ENCODE measurements at regions not wholly inside any gene's neighbourhood (a gene's known extent, or its start where the extent isn't known, plus 50 kb on each side); places are given as distances from the start of the nearest gene placed in this dataset.

DNA sequence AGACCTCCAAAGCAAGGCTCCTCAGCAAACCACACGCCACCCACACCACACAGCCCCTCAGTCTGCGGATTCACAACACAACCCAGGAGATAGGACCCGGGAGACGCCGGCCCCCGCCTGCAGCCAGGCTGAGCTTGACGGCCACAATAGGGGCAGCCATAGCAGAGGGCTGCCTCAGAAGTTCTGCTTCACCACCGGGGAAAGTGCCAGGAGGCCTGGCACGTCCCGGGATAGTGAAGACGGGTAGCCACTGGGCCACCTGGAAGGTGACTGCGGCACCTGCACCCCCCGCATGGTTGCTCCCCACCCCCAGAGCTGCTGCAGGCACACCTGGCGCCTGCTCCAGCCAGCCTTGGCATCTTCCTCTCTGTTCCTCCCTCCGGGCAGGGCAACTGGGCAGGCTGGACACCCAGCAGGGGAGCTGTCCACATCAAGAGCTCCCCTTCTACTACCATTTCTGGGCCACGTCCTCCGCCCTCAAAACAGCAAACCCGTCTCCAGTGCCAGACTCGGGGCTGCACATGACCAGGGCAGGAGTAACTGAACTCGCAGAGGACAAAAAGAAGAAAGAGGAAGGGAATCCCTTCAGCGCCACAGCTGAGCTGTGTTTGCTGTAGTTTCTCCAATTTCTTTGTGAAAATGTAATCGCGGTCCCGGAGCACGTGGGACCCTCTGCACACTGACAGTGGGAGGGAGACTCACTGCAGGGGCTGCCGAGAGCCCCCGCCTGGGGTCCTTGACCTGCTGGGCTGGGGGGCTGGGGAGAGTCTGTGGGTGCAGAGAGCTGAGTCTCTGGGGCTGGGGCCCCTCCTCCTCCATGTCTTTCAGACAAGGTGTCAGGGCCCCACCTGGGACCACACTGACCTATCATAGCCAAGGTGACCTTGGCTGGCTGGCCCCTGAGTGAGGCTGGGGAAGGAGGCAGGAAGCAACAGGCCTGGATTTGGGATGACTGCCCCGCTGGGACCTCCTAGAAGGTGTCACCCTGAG, 74.2 kb upstream of the C14orf180 start:
- DNase-seq: no peak

DNA sequence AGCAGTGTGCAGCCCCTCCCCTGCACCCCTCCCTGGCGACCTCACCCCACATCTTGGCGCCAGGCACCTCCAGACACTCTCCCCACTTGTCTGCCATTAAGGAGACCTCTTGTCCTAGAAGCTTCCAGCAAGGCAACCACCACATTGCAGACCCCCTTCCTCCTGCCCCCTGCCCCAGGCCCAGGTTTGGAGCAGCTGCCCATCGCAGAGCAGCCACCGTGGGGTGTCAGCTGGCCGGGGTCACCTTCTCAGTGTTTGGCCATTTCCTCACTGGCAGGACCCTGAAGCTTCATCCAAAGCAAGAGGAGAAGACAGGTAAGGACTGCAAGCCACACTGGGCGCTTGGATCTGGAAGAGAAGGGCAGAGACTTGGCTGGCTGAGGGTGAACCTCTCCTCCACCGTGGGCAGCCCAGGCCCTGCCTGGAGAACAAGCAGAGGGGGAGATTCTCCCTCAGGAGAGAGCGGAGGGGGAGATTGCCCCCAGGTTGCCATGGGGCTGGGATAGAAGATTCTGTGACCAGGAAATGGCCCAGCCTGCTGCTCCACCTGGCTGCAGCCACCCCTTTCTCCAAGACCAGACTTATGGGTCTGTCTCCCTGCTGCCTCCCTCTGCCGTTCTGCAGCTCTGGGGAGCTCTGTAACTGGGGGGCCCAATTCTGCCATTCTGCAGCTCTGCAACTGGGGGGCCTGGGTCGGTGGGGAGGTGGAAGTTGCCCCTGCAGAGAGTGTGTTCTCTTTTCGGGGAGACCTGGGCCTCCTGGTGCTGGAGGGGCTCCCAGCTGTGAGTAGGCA, 72.9 kb upstream of the C14orf180 start:
- DNase-seq: no peak

DNA sequence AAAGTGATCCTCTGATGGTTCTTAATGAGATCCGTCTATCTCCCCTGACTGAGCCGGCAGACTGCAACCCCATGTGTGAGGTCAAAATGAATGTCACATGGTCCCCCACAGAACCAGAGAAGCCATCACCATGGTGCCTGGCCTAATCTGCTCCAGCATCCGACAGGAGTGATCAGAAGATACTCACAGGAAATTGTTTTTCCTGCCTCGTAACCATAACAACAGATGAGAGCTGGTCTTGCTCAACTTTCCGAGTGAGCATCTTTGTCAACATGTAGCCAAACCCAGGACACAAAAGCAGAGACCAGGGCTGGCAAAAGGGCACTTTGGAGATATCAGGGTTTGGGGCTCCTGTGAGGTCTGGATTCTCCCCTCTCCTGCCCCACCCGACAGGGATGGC, 72.1 kb upstream of the C14orf180 start:
- DNase-seq: no peak

DNA sequence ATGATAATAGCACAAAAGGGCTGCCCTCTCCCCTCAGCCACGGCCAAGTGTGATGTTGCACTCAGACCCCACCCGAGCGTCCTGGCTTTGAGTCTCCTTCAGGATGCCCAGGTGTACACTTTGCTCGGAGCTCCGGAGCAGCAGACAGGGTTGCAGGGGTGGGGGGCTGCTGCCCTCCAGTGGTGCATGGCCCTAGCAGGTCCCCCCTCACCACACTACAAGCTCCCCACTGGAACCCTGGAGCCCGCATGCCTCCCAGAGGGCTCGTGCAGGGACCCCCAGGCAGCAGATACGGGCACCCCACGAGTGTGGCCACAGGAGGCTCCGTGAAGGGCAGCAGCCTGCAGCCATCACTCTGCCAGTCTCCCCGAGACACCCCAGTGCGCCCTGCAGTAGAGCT, 69.9 kb upstream of the C14orf180 start:
- no peak for DNase-seq

DNA sequence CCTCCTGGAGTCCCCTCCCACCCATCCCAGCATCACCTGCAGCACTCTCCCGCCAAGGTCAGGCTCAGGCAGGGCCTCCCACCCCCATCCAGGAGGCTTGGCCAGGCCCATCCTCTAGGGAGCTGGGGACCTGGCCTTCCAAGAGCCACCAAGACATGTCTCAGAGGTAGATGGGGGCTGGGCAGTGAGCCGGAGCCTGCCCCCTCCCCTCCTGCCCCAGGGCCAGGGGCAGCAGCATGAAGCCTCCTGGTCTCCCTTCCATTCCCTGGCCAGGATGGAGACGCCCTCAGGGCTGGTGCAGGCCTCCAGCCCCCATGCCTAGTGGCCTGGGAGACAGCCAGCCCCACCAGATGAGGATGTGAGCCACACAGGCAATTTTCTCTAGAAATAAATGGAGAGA, 69.3 kb upstream of the C14orf180 start:
- no peak for DNase-seq

DNA sequence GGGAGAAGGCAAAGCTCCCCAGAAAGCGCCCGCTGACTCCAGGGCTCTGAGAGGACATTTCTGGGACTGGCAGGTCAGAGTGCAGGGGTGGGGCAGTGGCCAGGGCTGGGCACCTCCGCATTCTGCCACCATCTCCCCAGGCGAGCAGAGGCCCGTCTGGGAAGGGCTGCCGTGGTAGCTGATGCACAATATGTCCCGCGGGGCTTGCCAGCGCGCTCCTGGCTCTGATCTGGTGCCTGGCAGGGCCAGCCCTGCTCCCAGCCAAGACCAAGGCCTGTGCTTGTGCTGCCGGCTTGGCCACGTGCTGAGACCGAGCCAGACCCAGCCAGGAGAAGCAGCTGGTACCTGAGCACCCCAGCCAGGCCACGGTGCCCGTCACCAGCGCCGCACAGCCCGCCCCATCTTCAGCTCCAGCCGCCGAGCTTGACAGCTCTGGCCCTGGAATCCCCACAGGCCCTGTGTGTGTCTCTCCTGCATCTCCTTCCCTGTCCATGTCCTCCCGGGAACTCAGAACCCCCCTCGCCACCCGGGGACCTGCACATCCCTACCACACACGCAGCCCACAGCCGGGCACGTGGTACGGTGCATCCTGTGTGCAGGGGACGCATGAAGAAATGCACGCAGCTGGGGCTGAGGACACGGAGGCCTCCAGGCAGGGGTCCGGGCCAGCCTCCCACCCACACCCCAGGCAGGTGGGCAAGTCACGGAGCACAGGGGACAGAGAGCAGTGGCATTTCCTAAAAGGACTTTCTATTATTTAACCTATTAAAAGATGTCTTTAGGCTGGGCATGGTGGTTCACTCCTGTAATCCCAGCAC, 68.6 kb upstream of the C14orf180 start:
- no peak for DNase-seq

DNA sequence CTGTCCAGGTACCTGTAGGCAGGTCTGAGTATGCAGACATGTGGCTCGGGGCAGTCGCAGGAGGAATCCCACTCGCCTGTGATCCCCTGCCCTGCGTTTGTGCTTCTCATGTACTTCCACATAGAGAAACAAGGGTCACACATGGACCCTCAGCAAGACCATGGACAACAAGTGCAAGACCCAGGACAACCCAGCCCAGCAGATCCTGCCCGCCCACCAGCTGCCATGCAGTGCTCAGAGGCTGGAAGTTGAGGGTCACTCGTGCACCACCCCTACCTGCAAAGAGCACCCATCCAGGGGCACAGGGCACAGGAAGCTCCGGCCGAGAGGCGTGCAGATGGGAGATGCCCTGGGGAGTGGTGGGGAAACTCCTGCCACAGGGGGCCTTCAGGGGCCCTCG, 67.5 kb upstream of the C14orf180 start:
- DNase-seq: no peak

DNA sequence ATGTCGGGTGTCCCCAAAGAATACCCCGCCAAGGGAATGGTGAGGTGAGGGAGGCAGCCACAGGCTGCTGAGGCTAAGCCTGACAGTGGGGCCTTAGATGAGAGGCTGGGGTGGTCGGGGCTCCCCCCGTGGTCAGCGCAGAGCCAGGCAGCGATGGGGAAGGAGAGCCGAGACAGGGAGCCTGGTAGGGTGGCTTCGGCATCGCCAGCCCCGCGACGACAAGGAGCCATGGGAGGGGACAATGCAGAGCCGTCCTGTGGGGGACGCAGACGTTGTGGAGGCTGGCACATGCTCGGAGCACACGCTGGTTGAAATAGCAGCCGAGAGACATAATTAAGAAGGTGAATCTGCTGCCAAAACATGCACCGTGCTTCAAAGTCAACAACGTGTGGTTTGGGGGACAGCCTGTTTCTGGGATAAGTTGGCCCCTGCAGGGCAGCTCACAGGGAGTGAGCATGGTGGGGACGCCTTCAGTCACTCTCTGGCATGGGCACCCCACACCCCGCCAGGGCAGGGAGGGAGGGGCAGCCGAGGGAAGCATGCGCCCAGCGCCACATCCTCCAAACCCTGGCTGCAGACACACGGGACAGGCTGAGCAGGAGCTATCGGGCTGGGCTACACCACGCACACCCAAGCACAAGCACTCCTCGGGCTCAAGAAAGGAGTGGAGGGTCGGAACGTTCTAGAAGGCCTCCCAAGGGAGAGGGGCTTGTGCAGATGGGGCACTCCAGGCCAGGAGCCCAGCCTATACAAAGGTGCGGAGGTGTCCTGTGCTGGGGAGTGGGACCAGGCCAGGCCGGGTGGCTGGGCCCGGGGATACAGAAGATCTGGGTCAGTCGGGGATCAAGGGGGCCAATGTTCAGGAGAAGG, 66.6 kb upstream of the C14orf180 start:
- DNase-seq: no peak

DNA sequence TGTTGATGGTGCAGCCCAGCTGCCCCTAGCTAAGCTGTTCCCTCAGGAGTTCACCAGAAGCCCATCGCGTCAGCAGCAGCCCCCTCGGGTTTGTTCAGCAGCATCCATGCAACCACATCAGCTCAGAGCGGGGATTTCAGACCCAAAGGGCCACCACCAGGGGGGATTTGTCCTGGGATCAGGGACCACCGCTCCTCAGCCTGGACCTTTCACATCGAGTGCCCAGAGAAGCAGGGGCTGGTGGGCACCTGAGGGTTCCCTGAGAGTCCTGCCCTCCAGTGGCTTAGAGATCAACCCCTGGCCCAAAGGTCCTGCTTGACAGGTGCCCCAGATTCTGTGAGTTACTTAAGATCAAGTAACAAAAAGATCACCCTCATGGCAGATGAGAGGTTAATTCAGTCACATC, 65.9 kb upstream of the C14orf180 start:
- no peak for DNase-seq

DNA sequence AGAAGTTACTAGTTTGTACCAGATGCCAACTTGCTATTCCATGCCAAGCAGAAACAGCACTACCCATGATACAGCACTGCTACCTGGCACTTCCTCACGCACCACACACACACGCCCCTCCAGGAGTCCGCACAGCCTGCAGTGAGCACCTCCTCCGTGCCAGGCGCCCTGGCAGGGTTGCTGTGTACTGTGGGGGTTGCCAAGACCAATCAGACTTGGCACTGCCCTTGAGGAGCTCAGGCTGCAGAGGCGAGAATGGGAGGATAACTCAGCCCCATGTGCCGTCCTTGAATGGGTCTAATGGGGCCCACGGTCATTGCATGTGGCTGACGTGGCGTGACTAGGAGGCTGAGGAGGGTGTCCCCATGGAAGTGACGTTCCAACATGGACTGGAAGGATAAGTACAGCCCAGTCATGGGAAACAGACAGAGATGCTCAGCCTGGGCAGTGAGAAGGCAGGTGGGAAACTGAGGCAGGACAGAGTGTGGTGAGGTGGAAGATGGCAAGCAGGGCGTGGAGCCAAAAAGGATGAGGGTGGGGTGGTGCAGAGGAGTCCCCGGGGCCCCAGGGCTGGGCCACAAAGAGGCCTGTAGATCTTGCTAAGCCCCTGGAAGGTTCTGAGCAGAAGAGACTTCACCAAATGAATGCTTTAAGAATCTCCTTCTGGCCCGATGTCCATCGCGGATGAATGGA, 65.3 kb upstream of the C14orf180 start:
- DNase-seq: no peak

DNA sequence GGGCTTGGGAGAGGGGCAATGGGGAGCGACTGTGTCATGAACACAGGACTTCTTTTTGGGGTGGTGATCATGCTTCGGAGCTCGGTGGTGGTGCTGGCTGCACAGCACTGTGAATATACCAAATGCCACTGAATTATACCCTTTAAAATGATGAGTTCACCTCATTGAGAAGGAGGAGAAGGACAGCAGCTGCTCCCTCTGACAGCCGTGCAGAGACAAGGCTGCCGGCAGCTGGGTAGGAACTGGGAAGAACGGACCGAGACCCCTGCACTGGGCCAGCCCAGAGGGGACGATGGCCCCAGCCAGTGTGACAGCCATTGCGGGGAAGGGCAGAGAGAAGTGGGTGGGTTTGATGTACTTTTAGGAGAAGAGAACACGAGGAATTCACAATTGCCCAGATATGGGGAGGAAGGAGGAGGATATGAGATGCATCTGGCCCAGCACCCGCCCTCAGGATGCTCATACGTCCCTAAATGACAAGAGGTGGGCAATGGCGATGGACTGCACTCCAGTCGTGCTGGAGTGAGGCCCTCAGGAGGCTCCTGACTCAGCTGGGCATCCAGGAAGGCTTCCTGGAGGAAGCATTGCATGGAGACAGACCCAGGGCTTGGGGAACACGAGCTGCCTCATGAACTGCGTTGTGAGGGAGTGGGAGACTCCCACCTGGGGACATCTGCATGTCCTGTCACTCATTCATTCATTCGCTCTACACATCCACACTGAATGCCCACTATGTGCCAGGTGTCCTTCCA, 64.3 kb upstream of the C14orf180 start:
- no peak for DNase-seq

DNA sequence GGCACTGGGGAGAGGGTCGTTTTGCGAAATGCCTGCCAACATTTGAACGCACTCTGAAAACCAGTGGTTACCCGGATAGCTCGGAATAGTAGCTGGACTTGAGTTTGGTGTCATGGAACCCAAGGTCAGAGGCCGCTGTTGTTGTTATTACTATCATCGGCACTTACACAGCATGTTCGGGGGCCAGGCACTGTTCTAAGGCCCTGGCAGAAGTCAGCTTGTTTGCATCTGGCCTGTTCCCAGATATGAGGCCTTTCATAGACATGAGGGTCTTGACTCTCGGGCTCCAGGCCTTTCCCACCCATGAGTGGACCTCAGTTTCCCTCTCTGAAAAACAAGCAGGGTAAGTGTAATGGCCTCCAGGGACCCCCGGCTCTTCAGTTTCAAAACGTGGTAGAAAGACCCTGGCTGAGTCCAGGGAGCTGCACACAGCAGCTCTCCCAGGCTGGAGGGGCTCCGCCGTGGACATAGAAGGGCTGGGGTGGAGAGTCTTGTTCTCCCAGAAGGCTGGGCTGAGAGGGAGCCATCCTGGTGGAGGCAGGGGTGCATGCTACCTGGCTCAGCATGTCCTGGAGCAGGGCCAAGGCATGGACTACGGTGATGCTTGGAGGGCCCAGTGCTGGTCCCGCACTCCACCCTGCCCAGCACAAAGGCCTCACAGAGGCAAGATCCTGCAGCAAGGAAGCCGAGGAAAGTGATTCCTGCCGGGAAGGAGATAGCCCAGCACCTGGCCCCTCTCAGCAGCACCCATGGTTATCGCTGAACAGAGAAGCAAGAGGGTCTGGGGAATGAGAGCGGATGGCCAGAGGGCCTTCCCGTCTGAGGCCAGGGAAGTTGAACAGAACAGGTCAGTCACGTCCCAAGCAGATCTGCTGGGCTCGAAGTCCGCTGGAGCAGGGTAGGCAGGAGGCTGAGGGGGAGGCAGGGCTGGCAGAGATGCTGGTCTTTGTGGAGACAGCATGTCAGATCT, 63.5 kb upstream of the C14orf180 start:
- no peak for DNase-seq

DNA sequence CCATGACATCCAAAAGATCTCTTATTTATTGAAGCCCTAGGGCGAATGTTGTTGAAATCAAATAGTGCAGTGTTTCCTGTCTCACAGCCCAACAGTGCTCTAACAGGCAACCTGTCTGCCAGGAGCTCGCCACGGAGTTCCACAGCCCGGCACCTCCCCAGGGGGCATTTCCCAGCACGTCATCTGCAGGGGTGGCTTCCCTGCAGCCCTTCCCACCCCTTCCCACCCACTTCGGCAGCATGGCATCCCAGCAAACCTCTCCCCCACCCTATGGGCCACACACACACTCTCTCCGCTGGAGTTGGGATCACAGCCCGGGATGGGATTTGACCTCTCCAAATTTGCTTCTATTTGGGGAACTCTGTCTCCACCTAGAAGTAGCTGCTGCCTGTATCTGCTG, 62.7 kb upstream of the C14orf180 start:
- DNase-seq: no peak

DNA sequence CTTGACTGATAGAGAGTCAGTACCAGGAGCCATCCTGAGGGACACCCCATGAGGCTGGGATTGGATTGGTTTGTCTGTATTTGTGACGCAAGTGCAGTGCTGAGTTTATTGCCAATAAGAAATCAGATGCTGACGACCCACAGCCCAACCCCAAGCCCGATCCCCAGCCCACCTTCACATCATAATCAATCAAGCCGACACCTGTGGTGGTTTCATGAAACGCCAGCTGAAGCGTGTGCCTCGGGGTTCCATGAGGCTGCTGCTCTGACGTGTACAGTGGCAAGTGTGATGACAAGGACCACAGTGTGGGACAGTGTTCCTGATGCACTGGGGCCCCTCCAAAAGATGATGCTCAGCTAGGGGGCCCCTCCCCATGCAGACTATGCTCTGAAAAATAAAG, 62.1 kb upstream of the C14orf180 start:
- DNase-seq: no peak

DNA sequence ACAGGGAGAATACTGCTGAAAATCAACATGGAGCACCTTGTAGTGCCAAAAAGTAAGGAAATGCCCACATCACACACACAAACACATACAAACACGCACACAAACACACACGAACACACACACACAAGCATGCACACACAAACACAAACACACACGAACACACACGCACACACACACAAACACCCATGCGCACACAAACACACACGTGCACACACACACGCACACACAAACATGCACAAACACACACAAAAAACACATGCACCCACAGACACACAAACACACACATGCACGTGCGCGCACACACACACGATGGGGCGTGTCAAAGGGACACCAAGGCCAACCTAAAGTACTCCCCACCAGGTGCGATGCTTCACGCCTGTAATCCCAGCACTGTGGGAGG, 61.7 kb upstream of the C14orf180 start:
- DNase-seq: no peak

DNA sequence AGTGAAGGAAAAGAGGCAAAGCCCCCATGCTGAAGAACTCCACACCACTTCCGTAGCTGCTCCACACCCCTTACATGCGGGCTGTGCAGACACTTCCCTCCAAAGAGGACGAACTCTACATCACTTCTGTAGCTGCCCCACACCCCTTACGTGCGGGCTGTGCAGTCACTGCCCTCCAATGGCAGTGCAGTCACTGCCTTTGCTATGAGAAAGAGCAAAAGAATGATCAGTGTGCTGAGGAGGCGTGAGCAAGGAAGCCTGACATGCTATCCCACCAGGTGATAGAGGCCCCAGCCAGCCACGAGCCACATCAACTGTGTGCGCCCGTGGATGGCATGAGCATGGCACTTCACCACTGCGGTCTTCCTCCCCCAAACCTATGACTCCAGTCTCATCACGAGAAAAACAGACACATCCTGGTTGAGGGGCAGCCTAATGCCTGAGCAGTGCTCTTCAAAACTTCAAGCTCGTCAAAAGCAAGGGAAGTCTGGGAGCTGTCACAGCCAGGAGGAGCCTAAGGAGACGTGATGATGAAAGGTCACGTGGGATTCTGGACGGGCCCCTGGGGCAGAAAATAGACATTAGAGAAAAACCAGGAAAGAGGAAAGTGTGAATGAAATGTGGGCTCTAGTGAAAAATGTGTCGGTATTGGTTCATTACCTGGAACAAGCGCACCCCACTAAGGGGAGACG, 60.8 kb upstream of the C14orf180 start:
- no peak for DNase-seq

DNA sequence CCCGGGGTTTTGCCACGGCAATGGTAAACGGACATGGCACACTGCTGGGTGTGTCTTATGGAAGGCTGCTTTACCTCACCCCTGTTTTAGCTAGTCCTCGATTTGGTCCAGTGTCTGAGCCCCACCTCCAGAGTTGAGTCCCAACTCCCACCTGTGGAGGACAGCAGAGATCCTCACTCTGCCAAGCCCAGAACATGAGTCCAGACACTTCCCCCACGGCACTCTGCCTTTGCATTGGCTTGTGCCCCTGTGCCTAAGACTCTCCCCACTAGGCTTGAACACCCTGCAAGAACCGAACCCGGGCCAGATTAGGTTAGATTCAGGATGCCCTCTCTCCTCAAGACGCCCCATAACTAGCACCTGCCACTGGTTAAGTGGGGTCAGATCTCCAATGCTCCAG, 59.8 kb upstream of the C14orf180 start:
- no peak for DNase-seq

DNA sequence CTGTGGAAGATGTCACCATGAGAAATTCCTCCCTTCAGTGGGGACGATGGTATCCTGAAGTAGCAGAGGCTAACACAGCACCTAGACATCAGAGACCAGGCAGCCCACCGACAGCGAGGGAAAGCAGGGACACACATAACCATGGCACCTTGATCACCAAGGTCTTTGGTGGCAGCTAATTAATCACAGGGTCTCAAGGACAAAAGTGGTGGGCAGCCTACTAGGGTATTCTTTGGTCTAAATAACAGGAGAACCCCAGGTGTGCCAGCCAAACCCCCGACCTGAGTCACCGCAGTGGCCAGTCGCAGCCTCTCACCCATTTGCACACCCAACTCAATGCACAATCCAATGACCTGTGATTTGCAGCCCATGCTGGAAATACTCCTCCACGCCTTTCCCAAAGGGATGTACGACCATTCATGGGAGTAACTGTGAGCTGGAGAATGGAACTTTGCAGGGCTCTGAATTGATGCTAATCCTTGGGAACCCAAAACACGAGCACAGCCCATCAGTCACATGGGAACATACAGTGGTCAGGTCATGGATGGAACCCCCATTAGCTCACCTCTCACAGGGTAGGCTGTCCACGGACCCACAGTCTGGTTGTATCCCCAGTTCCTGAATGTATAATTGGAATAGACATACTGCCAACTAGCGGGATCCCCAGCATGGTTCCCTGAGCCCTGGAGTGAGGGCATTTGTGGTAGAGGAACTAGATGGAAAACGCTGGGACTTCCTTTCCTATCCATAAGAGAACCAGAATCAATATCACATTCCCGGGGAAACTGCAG, 58.7 kb upstream of the C14orf180 start:
- no peak for DNase-seq

Data from Kasumi-1 (cell line).